ENCODE measurements at regions not wholly inside any gene's neighbourhood (a gene's known extent, or its start where the extent isn't known, plus 50 kb on each side); places are given as distances from the start of the nearest gene placed in this dataset.

- TF ChIP-seq POLR2A (IDR thresholded peaks at IDR 0.05) = no peak
- TF ChIP-seq, protein P1, sequence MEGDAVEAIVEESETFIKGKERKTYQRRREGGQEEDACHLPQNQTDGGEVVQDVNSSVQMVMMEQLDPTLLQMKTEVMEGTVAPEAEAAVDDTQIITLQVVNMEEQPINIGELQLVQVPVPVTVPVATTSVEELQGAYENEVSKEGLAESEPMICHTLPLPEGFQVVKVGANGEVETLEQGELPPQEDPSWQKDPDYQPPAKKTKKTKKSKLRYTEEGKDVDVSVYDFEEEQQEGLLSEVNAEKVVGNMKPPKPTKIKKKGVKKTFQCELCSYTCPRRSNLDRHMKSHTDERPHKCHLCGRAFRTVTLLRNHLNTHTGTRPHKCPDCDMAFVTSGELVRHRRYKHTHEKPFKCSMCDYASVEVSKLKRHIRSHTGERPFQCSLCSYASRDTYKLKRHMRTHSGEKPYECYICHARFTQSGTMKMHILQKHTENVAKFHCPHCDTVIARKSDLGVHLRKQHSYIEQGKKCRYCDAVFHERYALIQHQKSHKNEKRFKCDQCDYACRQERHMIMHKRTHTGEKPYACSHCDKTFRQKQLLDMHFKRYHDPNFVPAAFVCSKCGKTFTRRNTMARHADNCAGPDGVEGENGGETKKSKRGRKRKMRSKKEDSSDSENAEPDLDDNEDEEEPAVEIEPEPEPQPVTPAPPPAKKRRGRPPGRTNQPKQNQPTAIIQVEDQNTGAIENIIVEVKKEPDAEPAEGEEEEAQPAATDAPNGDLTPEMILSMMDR (IDR thresholded peaks at IDR 0.05) = no peak
- TF ChIP-seq EP300 (IDR thresholded peaks at IDR 0.05) = no peak
- no peak for TF ChIP-seq POLR2AphosphoS5 (IDR thresholded peaks at IDR 0.05)
- Histone ChIP-seq H3K4me3 (no peak overlapping the region), H3K4me1 (no peaks in the 10 kb centered on the region), H3K36me3 (no peaks in the 10 kb centered on the region), H3K27ac (no peak overlapping the region), H3K27me3 (no peaks in the 10 kb centered on the region), H3K9me3 (no peaks in the 10 kb centered on the region)
- no peak for DNase-seq (ENCODE audit: low spot score in 2 of 2)
- WGBS = 86% methylated on average over 1 of the region's 1 CpG
Observed at GRCh38 chr18:29982218-29982617, 1060.3 kb downstream of the DSC3 start.

DNA sequence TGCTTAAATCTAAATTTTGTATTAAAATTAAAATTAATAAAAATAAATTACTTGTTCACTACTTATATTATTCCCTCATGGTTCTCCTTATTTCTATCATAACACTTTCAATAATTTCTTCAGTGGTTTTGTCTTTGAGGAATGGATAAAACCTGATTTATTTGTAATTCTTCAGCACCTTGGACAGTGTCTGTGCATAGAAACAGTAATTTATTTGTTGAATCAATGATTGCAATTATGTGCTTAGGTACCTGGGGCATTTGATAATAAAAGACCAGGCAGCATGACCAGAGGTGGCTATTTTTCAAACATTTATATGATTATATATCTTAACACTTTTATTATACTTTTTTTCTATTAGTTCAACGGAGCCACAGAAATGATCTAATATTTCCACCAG lies 1062.7 kb downstream of the DSC3 start:
- Histone ChIP-seq H3K9me3 (no peaks in the 10 kb centered on the region), H3K27me3 (no peaks in the 10 kb centered on the region), H3K4me1 (no peaks in the 10 kb centered on the region), H3K4me3 (no peak overlapping the region), H3K27ac (no peak overlapping the region), H3K36me3 (no peaks in the 10 kb centered on the region)
- DNase-seq (ENCODE audit: low spot score in 2 of 2) = no peak
- WGBS = 90% methylated on average over 1 of the region's 1 CpG
- TF ChIP-seq EP300 (IDR thresholded peaks at IDR 0.05) (no peak), POLR2AphosphoS5 (IDR thresholded peaks at IDR 0.05) (no peak), POLR2A (IDR thresholded peaks at IDR 0.05) (no peak)
- TF ChIP-seq, protein P1 (IDR thresholded peaks at IDR 0.05) = no peak

GRCh38 chr18:29969876-29970275 lies 1072.7 kb downstream of the DSC3 start:
- Histone ChIP-seq H3K9me3 (no peaks in the 10 kb centered on the region), H3K27me3 (no peaks in the 10 kb centered on the region), H3K4me1 (no peaks in the 10 kb centered on the region), H3K4me3 (no peak overlapping the region), H3K36me3 (no peaks in the 10 kb centered on the region), H3K27ac (no peak overlapping the region)
- no peak for DNase-seq (ENCODE audit: low spot score in 2 of 2)
- TF ChIP-seq POLR2A (IDR thresholded peaks at IDR 0.05) (no peak), EP300 (IDR thresholded peaks at IDR 0.05) (no peak), POLR2AphosphoS5 (IDR thresholded peaks at IDR 0.05) (no peak)
- TF ChIP-seq, protein P1 (IDR thresholded peaks at IDR 0.05) = no peak

GRCh38 chr18:29962579-29962978 lies 1080.0 kb downstream of the DSC3 start:
- WGBS = 56% methylated on average over 3 of the region's 3 CpGs

DNA sequence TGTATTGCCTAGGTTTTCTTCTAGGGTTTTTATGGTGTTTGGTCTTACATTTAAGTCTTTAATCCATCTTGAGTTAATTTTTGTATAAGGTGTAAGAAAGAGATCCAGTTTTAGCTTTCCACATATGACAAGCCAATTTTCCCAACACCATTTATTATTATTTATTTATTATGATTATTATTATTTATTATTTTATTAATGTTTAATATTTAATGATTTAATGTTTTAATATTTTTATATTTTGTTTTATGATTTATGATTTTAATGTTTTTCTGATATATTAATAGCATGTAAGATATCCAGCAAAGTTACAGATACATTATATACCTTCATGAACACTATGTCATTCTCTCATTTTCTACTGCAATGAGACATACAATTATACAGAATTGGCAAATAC lies 1082.0 kb downstream of the DSC3 start:
- Histone ChIP-seq H3K9me3 (no peaks in the 10 kb centered on the region), H3K36me3 (no peaks in the 10 kb centered on the region), H3K27ac (no peak overlapping the region), H3K27me3 (no peaks in the 10 kb centered on the region), H3K4me3 (no peak overlapping the region), H3K4me1 (no peaks in the 10 kb centered on the region)
- no peak for DNase-seq (ENCODE audit: low spot score in 2 of 2)
- TF ChIP-seq POLR2A (IDR thresholded peaks at IDR 0.05) (no peak), POLR2AphosphoS5 (IDR thresholded peaks at IDR 0.05) (no peak), EP300 (IDR thresholded peaks at IDR 0.05) (no peak)
- TF ChIP-seq, protein P1 (IDR thresholded peaks at IDR 0.05) = no peak

More at GRCh38 chr18:29962579-29962978, 1080.0 kb downstream of the DSC3 start:
- Histone ChIP-seq H3K4me3 (no peak overlapping the region), H3K27me3 (no peaks in the 10 kb centered on the region), H3K4me1 (no peaks in the 10 kb centered on the region), H3K36me3 (no peaks in the 10 kb centered on the region), H3K27ac (no peak overlapping the region), H3K9me3 (no peaks in the 10 kb centered on the region)
- no peak for DNase-seq (ENCODE audit: low spot score in 2 of 2)
- TF ChIP-seq EP300 (IDR thresholded peaks at IDR 0.05) (no peak), POLR2A (IDR thresholded peaks at IDR 0.05) (no peak), POLR2AphosphoS5 (IDR thresholded peaks at IDR 0.05) (no peak)
- TF ChIP-seq, protein P1 (IDR thresholded peaks at IDR 0.05) = no peak
